Cardiac muscle cell (in vitro differentiated cells and primary cell): ENCODE measurements at regions not wholly inside any gene's neighbourhood (a gene's known extent, or its start where the extent isn't known, plus 50 kb on each side); places are given as distances from the start of the nearest gene placed in this dataset.

Source experiments
- DNase-seq, 2 donors: peaks; one replicate each; pipeline versions ENCODE4 v3.0.0 to v3.0.0-alpha.2; 2010 to 2017; ENCODE audit warnings: low read depth in 1 of 2, low spot score in 1 of 2
- H3K27ac ChIP-seq: fragments of 200-600 bp; sonication (generic); 2 replicates; pipeline ENCODE4 v1.5.1; 2016
- H3K27me3 ChIP-seq: fragments of 200-600 bp; sonication (generic); 2 replicates; pipeline ENCODE4 v1.6.0; 2016; ENCODE audit warnings: control low read depth
- H3K36me3 ChIP-seq: fragments of 200-600 bp; sonication (generic); 2 replicates; pipeline ENCODE4 v1.5.1; 2016; ENCODE audit warnings: control low read depth
- H3K4me1 ChIP-seq: fragments of 200-600 bp; sonication (generic); 2 replicates; pipeline ENCODE4 v1.8.1; 2017; ENCODE audit warnings: low read depth, mild to moderate bottlenecking, mixed run types
- H3K4me3 ChIP-seq: fragments of 200-600 bp; sonication (generic); 2 replicates; pipeline ENCODE4 v1.5.1; 2016; ENCODE audit warnings: mild to moderate bottlenecking
- H3K9me3 ChIP-seq: fragments of 200-600 bp; sonication (generic); 2 replicates; pipeline ENCODE4 v1.5.1; 2017; ENCODE audit warnings: low read depth, mild to moderate bottlenecking, control low read depth
- CTCF ChIP-seq: IDR thresholded peaks from 2 replicates; pipeline ENCODE4 v1.5.1; 2012; ENCODE audit warnings: low read depth, mild to moderate bottlenecking, low read length

- Histone ChIP-seq H3K36me3 (no peaks in the 10 kb centered on the region), H3K4me1 (no peaks in the 10 kb centered on the region), H3K27ac (no peak overlapping the region), H3K27me3 (no peaks in the 10 kb centered on the region), H3K4me3 (no peak overlapping the region), H3K9me3 (no peaks in the 10 kb centered on the region)
- no peak for DNase-seq
- TF ChIP-seq CTCF = no peak
Observed at GRCh38 chr4:123824524-123824923, 427.9 kb downstream of the SPRY1 start.

GRCh38 chr4:123825596-123826291 lies 429.1 kb downstream of the SPRY1 start:
- H3K36me3 ChIP-seq = no peaks in the 10 kb centered on the region
- H3K27ac ChIP-seq = no peak overlapping the region
- no peak for DNase-seq
- no peak overlapping the region for H3K4me3 ChIP-seq
- no peaks in the 10 kb centered on the region for H3K9me3 ChIP-seq
- no peaks in the 10 kb centered on the region for H3K4me1 ChIP-seq
- H3K27me3 ChIP-seq = no peaks in the 10 kb centered on the region
- no peak for TF ChIP-seq CTCF

- no peaks in the 10 kb centered on the region for H3K9me3 ChIP-seq
- TF ChIP-seq CTCF = no peak
- H3K27me3 ChIP-seq = no peaks in the 10 kb centered on the region
- peak in 1 of 2 donors; percentile 68 for DNase-seq
- no peaks in the 10 kb centered on the region for H3K4me1 ChIP-seq
- H3K4me3 ChIP-seq = no peak overlapping the region
- H3K36me3 ChIP-seq = no peaks in the 10 kb centered on the region
- H3K27ac ChIP-seq = no peak overlapping the region
Observed at GRCh38 chr4:123826896-123827295, 430.3 kb downstream of the SPRY1 start.

GRCh38 chr4:123827511-123827910 lies 430.9 kb downstream of the SPRY1 start:
- TF ChIP-seq CTCF = no peak
- Histone ChIP-seq H3K9me3 (no peaks in the 10 kb centered on the region), H3K27me3 (no peaks in the 10 kb centered on the region), H3K4me1 (peaks cover 1% of the 10 kb centered on the region), H3K36me3 (no peaks in the 10 kb centered on the region), H3K27ac (no peak overlapping the region), H3K4me3 (no peak overlapping the region)
- no peak for DNase-seq

- Histone ChIP-seq H3K36me3 (no peaks in the 10 kb centered on the region), H3K4me1 (peaks cover 11% of the 10 kb centered on the region), H3K27ac (no peak overlapping the region), H3K4me3 (no peak overlapping the region), H3K9me3 (no peaks in the 10 kb centered on the region), H3K27me3 (no peaks in the 10 kb centered on the region)
- no peak for TF ChIP-seq CTCF
- no peak for DNase-seq
Observed at GRCh38 chr4:123830930-123831329, 434.3 kb downstream of the SPRY1 start.
